ENCODE measurements at regions not wholly inside any gene's neighbourhood (a gene's known extent, or its start where the extent isn't known, plus 50 kb on each side); places are given as distances from the start of the nearest gene placed in this dataset.
A peak's percentile ranks its signal among the peaks of the same experiment; 100 is the strongest.

DNA sequence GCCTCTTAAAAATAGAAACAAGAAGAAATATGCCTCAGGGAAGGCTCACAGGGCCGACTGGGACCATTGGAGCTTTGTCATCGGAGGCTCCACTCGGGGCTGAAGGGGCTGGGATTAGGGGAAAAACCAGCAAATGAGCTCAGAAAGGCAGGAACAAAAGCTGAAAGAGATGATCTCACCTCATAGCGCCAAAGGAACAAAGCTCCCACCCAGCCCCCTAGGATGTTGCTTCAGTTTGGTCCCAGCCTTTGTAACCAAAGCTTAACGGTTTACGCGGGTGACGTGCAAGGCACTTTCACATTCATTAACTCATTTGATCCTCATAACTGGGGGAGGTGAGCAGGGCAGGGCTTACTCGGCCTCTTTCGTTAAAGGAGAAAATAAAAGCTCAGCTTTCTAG, 168.5 kb upstream of the DYNLRB2 start:
- intact Hi-C loops (cut with DNase I; ENCODE audit: low total_unique reads) = no loop called here
- no peak for DNase-seq
- TF ChIP-seq EP300 (IDR thresholded peaks at IDR 0.05) (no peak), POLR2A (IDR thresholded peaks at IDR 0.05) (no peak), POLR2AphosphoS5 (IDR thresholded peaks at IDR 0.05) (no peak)
- TF ChIP-seq, protein P1, sequence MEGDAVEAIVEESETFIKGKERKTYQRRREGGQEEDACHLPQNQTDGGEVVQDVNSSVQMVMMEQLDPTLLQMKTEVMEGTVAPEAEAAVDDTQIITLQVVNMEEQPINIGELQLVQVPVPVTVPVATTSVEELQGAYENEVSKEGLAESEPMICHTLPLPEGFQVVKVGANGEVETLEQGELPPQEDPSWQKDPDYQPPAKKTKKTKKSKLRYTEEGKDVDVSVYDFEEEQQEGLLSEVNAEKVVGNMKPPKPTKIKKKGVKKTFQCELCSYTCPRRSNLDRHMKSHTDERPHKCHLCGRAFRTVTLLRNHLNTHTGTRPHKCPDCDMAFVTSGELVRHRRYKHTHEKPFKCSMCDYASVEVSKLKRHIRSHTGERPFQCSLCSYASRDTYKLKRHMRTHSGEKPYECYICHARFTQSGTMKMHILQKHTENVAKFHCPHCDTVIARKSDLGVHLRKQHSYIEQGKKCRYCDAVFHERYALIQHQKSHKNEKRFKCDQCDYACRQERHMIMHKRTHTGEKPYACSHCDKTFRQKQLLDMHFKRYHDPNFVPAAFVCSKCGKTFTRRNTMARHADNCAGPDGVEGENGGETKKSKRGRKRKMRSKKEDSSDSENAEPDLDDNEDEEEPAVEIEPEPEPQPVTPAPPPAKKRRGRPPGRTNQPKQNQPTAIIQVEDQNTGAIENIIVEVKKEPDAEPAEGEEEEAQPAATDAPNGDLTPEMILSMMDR (IDR thresholded peaks at IDR 0.05) = no peak
- Histone ChIP-seq H3K27me3 (no peaks in the 10 kb centered on the region), H3K4me3 (no peak overlapping the region), H3K27ac (no peak overlapping the region), H3K36me3 (no peaks in the 10 kb centered on the region), H3K4me1 (peaks cover 0 to 9% (median 0%) of the 10 kb centered on the region in 4 donors), H3K9me3 (peaks cover 0 to 4% (median 0%) of the 10 kb centered on the region in 4 donors)
- 91 to 94% (median 93%) methylated on average over 10 of the region's 10 CpGs for WGBS, 5 donors

DNA sequence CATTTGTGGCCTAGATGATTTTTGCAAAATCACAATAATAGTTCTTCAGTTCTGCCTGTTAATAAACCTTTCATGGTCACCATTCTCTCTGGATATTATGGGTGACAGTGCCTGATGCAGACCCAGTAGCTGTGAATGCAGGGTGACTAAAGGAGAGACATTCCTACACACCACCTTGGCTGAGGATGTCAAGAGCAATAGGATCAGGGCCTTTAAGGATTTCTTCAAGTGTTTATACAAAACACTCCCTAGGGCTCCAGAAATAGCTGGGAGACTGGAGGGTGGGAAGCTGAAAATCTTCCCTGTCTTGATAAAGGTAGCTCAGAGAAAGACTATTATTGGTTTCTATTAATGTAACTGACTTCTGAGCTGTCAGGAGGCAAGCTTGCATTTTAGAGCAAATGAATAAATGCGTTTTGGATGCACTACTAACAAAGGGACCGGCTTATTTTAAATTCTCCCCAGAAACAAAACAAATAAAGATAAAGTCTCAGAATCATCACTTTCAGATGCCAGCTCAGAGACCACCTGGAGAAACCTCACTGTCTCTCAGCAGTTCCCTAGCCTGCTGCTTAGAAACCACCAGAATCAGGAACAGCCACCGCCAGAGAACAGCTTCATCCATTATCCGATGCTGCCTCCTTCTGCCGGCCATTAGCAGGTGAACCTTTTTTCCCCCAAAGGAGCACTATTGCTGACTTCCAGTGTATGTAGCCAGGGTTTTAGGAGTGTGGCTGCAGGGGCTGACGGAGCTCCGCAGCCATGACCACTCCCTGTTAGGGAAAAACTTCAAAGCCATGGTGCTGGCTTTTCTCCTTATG, 171.4 kb upstream of the DYNLRB2 start:
- Histone ChIP-seq H3K4me3 (no peak overlapping the region), H3K36me3 (no peaks in the 10 kb centered on the region), H3K27ac (no peak overlapping the region), H3K9me3 (peaks cover 0 to 4% (median 0%) of the 10 kb centered on the region in 4 donors), H3K27me3 (no peaks in the 10 kb centered on the region), H3K4me1 (peaks cover 0 to 9% (median 0%) of the 10 kb centered on the region in 4 donors)
- intact Hi-C loops (cut with DNase I; ENCODE audit: low total_unique reads) = no loop called here
- no peak for TF ChIP-seq EP300 (IDR thresholded peaks at IDR 0.05)
- TF ChIP-seq, protein P1 (IDR thresholded peaks at IDR 0.05) = peak in 5 of 7 experiments; percentile 38 to 61 (median 44)
- WGBS, 5 donors = 29 to 47% (median 42%) methylated on average over 7 of the region's 7 CpGs
- DNase-seq = peak; percentile 55 to 86

DNA sequence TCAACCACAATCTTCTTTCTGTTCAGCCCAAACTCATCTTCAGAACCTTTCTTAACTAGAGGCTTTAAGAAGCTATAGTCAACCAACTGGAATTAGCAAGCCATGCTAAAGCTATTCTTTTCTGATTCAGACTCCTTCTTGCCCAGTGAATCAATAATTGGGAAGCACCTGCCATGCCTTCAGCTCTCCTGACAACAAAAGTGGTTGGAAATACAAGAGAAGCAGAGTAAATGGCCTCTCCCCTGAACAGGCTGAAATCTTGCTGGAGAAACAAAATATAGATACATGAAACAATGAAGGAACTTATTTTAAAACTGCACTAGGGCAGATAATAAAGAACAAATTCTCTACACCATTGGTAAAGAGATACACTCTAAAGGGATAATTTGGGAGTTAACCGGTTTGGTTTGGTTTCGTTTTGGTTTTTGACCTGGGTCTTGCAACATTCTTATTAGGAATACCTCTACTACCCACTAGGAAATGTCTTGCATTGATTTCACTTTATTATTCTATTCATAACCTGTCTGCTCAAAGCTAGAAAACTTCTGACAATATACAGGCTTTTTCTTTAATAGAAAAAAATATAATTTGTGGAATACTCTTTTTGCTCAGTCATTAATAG, 173.6 kb upstream of the DYNLRB2 start:
- WGBS, 5 donors = 69 to 81% (median 76%) methylated on average over 2 of the region's 2 CpGs
- Histone ChIP-seq H3K27me3 (no peaks in the 10 kb centered on the region), H3K4me3 (no peak overlapping the region), H3K9me3 (no peaks in the 10 kb centered on the region), H3K4me1 (peaks cover 0 to 9% (median 0%) of the 10 kb centered on the region in 4 donors), H3K36me3 (no peaks in the 10 kb centered on the region), H3K27ac (no peak overlapping the region)
- no peak for DNase-seq
- TF ChIP-seq POLR2AphosphoS5 (IDR thresholded peaks at IDR 0.05) (no peak), POLR2A (IDR thresholded peaks at IDR 0.05) (no peak), EP300 (IDR thresholded peaks at IDR 0.05) (no peak)
- TF ChIP-seq, protein P1 (IDR thresholded peaks at IDR 0.05) = no peak
- intact Hi-C loops (cut with DNase I; ENCODE audit: low total_unique reads) = no loop called here

DNA sequence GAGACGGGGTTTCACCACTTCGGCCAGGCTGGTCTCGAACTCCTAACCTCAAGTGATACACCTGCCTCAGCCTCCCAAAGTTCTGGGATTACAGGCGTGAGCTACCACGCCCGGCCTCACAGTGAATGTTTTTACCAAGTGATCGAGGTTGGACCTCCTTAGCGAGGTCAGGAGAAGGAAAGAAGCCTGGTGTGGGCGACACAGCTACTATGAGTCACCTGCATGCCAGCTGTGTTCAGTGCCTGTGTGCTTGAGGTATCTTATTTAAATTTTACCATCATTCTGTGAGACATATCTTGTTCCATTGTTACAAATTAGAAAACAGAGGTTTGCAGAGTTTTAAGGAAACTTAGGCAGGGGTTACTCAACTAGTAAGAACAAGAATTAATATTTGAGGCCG, 174.8 kb upstream of the DYNLRB2 start:
- Histone ChIP-seq H3K4me3 (no peak overlapping the region), H3K27ac (no peak overlapping the region), H3K27me3 (no peaks in the 10 kb centered on the region), H3K4me1 (peaks cover 0 to 9% (median 0%) of the 10 kb centered on the region in 4 donors), H3K9me3 (no peaks in the 10 kb centered on the region), H3K36me3 (no peaks in the 10 kb centered on the region)
- WGBS, 5 donors = 86 to 93% (median 89%) methylated on average over 10 of the region's 10 CpGs
- TF ChIP-seq EP300 (IDR thresholded peaks at IDR 0.05) (no peak), POLR2A (IDR thresholded peaks at IDR 0.05) (no peak), POLR2AphosphoS5 (IDR thresholded peaks at IDR 0.05) (no peak)
- TF ChIP-seq, protein P1 (IDR thresholded peaks at IDR 0.05) = no peak
- intact Hi-C loops (cut with DNase I; ENCODE audit: low total_unique reads) = no loop called here
- DNase-seq = no peak
